SK-N-MC (cell line): ENCODE measurements at regions not wholly inside any gene's neighbourhood (a gene's known extent, or its start where the extent isn't known, plus 50 kb on each side); places are given as distances from the start of the nearest gene placed in this dataset.

Experiments
- EZH2 ChIP-seq: fragments of 200-600 bp; sonication (generic); IDR thresholded peaks from one replicate; pipeline ENCODE4 v1.6.1; 2017; ENCODE audit warnings: antibody characterized with exemption
- FOXP2 ChIP-seq: optimal IDR thresholded peaks from 2 replicates; pipeline ENCODE3; 2011; ENCODE audit warnings: mild to moderate bottlenecking, moderate library complexity; ENCODE audit not compliant: insufficient read depth; ENCODE audit errors: extremely low read length, control extremely low read depth
- POLR2AphosphoS5 ChIP-seq: IDR thresholded peaks from 2 replicates; pipeline ENCODE4 v1.6.1; 2012; ENCODE audit warnings: mild to moderate bottlenecking, low read depth, low read length, borderline replicate concordance

- TF ChIP-seq EZH2 = no peak
- TF ChIP-seq POLR2AphosphoS5 = no peak
- TF ChIP-seq FOXP2 = no peak
Observed at GRCh38 chr9:22383718-22384117, 62.9 kb upstream of the DMRTA1 start.
